ENCODE measurements at regions not wholly inside any gene's neighbourhood (a gene's known extent, or its start where the extent isn't known, plus 50 kb on each side); places are given as distances from the start of the nearest gene placed in this dataset.
"Not testable (repeated sequence)": the region's sequence is repeated elsewhere in the genome, so short reads cannot be mapped to it uniquely, and the experiment has no call there.

DNA sequence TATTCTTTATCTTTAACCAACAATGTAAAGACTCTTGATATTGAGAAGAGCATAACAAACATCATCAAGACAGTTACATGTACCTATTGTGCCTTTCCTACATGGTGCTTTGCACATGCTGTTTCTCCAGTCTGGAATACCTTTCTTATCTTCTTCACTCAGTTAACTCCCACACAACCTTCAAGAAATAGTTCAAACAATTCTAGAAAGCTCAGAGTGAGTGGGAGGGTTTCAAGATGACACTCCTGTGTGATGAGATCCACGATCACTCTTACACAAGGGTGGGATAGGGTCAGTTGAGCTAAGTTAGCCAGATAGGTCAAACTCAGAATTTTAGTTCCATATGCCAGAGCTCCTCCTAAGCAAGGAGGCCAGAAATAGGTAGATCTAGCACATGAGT lies 915.5 kb downstream of the NR2F1-AS1 start:
- no peak for DNase-seq

- no peak for DNase-seq
Observed at GRCh38 chr5:92662741-92663140, 918.3 kb downstream of the NR2F1-AS1 start.

GRCh38 chr5:92659246-92659645 lies 921.8 kb downstream of the NR2F1-AS1 start:
- DNase-seq, result no peak

DNA sequence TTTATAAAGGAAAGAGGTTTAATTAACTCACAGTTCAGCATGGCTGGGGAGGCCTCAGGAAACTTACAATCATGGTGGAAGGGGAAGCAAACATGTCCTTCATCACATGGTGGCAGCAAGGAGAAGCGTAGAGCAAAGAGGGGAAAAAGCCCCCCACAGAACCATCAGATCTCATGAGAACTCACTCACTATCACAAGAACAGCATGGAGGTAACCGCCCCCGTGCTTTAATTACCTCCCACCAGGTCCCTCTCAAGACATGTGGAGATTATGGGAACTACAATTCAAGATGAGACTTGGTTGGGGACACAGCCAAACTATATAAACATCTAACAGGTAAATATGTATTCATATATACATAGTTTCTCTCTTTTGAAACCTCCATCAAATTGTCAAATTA lies 926.4 kb downstream of the NR2F1-AS1 start:
- not testable (repeated sequence) for DNase-seq

- DNase-seq, result no peak
Observed at GRCh38 chr5:92653730-92654461, 927.1 kb downstream of the NR2F1-AS1 start.

GRCh38 chr5:92652756-92653155 lies 928.3 kb downstream of the NR2F1-AS1 start:
- DNase-seq, result no peak

DNA sequence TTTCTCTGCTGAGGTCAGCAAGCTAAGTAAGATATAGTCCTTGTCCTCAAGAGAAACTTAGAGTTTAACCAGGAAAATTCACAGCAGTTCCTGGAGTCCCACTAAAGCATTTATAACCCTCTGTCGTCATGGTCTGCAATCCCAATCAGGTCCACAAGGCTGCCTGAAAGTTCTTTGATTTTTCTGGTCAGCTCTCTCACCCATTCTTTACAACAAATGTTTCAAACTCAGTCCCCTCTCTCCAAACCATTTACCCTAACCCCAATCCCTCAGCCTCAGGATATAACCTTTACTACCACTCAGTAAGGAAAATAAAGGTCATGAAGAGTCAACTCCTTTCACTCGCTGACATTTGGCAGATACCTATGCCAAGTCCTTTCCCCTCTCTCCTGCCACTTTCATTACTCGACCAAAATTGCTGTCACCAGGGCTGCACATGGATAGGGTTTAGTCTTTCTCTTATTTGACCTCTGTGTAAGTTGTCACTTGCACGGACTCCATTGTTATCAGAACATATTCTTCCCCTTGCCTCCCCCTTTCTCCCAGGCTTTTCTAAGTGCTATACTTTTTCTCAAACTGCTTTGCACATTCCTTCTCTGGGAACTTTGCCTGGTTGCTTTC lies 936.6 kb downstream of the NR2F1-AS1 start:
- DNase-seq, result no peak

GRCh38 chr5:92641031-92641962 lies 939.7 kb downstream of the NR2F1-AS1 start:
- peak; percentile 56 to 75 for DNase-seq

DNA sequence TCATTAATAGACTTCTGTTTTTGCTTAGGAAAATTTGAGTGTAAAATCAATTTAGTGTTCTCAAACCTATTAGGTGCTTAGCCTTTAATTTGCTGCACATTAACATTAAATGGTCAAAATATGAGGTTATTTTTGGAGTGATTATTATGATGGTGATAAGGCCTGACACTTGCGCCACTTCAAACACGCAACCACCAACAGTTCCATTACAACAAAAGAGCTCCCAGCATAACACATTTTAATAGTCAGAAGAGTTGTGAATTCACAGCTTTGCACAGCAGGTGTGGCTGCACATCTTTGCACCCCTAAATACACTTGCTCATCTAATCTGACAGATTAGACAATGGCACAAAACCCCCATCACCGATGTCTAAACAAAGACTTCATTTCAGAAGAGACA lies 940.7 kb downstream of the NR2F1-AS1 start:
- DNase-seq, result no peak

DNA sequence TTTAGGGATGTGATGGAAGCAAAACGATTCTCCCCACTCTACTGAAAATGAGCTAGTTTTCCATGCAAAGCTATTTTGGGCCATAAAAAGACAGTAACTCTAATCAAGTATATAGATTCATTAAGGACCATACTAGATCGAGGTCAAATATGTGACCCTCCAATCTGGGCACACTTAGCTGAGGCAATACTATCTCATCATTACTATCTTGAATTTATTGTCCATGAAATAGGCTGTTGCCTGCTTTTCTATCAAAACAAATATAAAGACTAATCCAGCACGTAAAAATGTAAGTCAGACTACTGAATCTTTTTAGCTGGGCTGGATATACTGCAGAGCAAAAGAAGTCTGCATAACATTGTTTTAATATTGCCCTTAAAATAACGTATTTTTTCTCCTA lies 943.1 kb downstream of the NR2F1-AS1 start:
- DNase-seq, result no peak

GRCh38 chr5:92637247-92637646 lies 943.8 kb downstream of the NR2F1-AS1 start:
- no peak for DNase-seq

GRCh38 chr5:92635001-92635461 lies 946.0 kb downstream of the NR2F1-AS1 start:
- peak; percentile 82 to 86 for DNase-seq

DNA sequence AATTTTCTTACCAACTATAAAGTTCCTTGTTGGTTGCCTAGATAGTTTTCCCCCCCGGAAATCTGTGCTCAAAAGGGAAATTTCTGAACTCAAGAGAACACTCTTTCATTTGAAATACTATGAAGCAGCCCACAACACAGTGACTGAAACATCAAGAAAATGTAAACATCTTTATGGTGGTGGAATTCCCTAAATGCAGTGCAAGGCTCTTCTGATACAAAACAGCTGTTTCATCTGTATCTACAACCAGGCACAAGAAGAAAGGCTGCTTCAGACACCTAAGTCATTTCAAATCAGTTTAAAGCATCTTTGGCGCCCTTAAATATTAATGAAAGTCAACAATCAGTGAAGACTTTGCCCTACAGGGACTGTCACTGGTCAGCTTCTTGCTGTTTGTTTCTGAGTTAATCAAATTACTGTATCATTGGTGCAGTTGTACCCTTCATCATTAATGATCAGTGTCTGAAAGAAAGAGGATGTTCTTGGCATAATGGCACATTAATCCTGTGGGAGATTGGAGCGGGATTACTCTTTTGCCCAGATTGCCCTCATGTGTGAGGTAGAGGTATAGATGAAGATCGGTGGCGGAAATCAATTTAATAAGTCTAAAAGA lies 947.0 kb downstream of the NR2F1-AS1 start:
- no peak for DNase-seq

DNA sequence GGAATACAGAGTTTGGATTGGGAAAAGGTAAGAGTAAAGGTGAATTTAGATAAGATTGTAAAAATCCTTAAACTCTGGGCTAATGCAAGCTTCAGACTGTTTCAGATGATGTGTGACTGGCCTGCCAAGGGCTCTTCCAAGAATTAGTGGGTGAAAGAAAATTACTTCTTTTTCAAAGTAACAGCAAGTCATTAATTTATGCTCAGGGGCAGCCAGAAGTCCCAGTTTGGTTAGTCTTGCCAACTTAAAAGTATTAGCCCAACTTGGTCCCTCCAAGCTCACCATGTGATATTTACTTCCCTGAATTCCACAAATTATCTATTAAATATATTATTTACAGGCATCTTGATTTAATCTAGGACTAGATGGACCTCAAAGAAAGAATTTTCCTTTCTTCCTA lies 947.8 kb downstream of the NR2F1-AS1 start:
- no peak for DNase-seq

- not testable (repeated sequence) for DNase-seq
Observed at GRCh38 chr5:92631237-92631701, 949.8 kb downstream of the NR2F1-AS1 start.

DNA sequence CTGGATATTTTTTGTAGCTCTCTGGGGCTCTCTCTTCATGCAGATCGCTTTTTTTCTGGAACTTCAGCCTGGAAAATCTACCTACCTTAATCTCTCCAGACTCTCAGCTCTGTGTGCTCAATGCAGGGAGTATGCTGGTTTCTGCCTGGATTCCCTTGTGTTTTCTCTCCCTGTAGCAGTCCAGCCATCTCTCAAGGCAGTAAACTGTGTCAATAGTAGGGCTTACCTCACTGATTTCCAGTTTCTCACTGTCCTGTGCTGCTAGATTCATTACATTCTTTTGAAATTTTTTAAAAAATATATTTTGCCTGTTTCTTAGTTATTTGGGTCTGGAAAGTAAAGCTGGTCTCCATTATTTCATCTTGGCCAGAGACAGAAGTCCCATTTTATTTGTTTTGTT lies 951.4 kb downstream of the NR2F1-AS1 start:
- no peak for DNase-seq

- no peak for DNase-seq
Observed at GRCh38 chr5:92629000-92629399, 952.0 kb downstream of the NR2F1-AS1 start.

- no peak for DNase-seq
Observed at GRCh38 chr5:92627186-92627585, 953.8 kb downstream of the NR2F1-AS1 start.

GRCh38 chr5:92616085-92616484 lies 964.9 kb downstream of the NR2F1-AS1 start:
- DNase-seq, result no peak

- no peak for DNase-seq
Observed at GRCh38 chr5:92613546-92613945, 967.5 kb downstream of the NR2F1-AS1 start.

GRCh38 chr5:92610435-92610834 lies 970.6 kb downstream of the NR2F1-AS1 start:
- DNase-seq, result not testable (repeated sequence)

GRCh38 chr5:92605591-92605990 lies 975.4 kb downstream of the NR2F1-AS1 start:
- DNase-seq, result peak; percentile 1 to 2

All from NCI-H1930 (cell line).